Upper lobe of left lung (tissue), 4 donors: ENCODE measurements at regions not wholly inside any gene's neighbourhood (a gene's known extent, or its start where the extent isn't known, plus 50 kb on each side); places are given as distances from the start of the nearest gene placed in this dataset.
"Not testable (repeated sequence)": the region's sequence is repeated elsewhere in the genome, so short reads cannot be mapped to it uniquely, and the experiment has no call there.

ENCODE experiments used
- CTCF ChIP-seq, 6 experiments: fragments of 450-650 bp in 4 of 6; fragments of 200-600 bp in 2 of 6; sonication (generic) in 2 of 6; IDR thresholded peaks; one replicate each; pipeline ENCODE4 v1.5.1; 2016 to 2019; ENCODE audit warnings: antibody characterized with exemption in 6 of 6
- EP300 ChIP-seq, 4 donors: sonication (generic); formaldehyde crosslinking; IDR thresholded peaks; one replicate each; pipeline ENCODE4 v1.5.1; 2017; ENCODE audit warnings: antibody characterized with exemption in 4 of 4, control low read depth in 2 of 4
- POLR2A ChIP-seq, 4 donors: fragments of 450-650 bp; IDR thresholded peaks; one replicate each; pipeline ENCODE4 v1.5.1; 2016 to 2017; ENCODE audit warnings: antibody characterized with exemption in 4 of 4, mild to moderate bottlenecking in 2 of 4
- POLR2AphosphoS5 ChIP-seq, 2 donors: sonication (generic); formaldehyde crosslinking; IDR thresholded peaks; one replicate each; pipeline ENCODE4 v1.5.1; 2017; ENCODE audit warnings: antibody characterized with exemption in 2 of 2

DNA sequence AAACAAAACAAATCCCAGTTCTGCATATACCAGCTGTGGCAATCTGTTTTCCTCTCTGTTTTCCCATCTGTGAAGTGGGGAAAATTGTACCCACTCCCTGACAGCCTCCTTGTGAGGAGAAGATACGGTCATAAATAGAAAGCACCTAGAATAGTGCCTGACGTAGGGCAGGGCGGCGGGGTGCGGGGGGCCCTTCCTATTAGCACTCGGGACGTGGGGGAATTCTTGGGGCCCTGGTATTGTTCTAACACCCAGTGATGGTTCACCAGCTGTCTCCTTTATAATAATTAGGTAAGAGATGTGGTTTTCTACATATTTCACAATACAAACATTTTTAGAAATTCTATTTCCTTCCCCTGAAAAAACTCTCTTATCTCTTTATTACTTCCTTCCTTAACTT is 93.4 kb downstream of the NSUN5 start:
- TF ChIP-seq CTCF, EP300, POLR2A, POLR2AphosphoS5 (IDR thresholded peaks at IDR 0.05): not testable (repeated sequence)
